ENCODE measurements at regions not wholly inside any gene's neighbourhood (a gene's known extent, or its start where the extent isn't known, plus 50 kb on each side); places are given as distances from the start of the nearest gene placed in this dataset.

- no peak overlapping the region for H3K4me3 ChIP-seq (ENCODE audit: low read depth, low read length)
- TF ChIP-seq, protein P1, sequence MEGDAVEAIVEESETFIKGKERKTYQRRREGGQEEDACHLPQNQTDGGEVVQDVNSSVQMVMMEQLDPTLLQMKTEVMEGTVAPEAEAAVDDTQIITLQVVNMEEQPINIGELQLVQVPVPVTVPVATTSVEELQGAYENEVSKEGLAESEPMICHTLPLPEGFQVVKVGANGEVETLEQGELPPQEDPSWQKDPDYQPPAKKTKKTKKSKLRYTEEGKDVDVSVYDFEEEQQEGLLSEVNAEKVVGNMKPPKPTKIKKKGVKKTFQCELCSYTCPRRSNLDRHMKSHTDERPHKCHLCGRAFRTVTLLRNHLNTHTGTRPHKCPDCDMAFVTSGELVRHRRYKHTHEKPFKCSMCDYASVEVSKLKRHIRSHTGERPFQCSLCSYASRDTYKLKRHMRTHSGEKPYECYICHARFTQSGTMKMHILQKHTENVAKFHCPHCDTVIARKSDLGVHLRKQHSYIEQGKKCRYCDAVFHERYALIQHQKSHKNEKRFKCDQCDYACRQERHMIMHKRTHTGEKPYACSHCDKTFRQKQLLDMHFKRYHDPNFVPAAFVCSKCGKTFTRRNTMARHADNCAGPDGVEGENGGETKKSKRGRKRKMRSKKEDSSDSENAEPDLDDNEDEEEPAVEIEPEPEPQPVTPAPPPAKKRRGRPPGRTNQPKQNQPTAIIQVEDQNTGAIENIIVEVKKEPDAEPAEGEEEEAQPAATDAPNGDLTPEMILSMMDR (IDR thresholded peaks at IDR 0.05; ENCODE audit: low read depth, low read length), result no peak
- TF ChIP-seq POLR2A (IDR thresholded peaks at IDR 0.05; ENCODE audit: extremely low read depth, insufficient read length) (no peak), MAX (IDR thresholded peaks at IDR 0.05; ENCODE audit: low read depth, low read length) (no peak), MYC (IDR thresholded peaks at IDR 0.05; ENCODE audit: low read depth, low read length) (no peak)
- DNase-seq (ENCODE audit: low read depth), result no peak
Measured at GRCh38 chr4:74534936-74535335, 90.0 kb downstream of the AREG start.

DNA sequence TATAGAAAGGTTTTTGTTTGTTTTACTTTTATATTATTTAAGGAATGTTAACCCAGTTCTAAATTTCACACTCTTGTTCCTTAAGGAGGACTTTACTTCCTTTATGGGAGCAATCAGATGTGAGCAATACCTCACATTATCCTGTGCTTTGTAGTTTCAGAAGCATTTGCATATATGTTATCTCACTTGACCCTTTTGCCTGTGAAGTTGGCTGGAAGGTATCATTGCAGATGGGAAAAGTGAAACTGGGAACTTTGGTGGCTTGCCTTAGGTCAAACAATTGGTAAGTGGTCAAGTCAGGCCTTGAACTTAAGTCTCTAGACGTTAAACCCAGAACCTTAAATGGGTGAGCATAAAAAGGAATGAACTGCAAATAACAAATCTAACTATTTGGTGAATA, 90.6 kb downstream of the AREG start:
- no peak overlapping the region for H3K4me3 ChIP-seq (ENCODE audit: low read depth, low read length)
- TF ChIP-seq MAX (IDR thresholded peaks at IDR 0.05; ENCODE audit: low read depth, low read length) (no peak), MYC (IDR thresholded peaks at IDR 0.05; ENCODE audit: low read depth, low read length) (no peak), POLR2A (IDR thresholded peaks at IDR 0.05; ENCODE audit: extremely low read depth, insufficient read length) (no peak)
- TF ChIP-seq, protein P1 (IDR thresholded peaks at IDR 0.05; ENCODE audit: low read depth, low read length), result no peak
- no peak for DNase-seq (ENCODE audit: low read depth)

GRCh38 chr4:74536557-74536956, 91.6 kb downstream of the AREG start:
- DNase-seq (ENCODE audit: low read depth), result no peak
- TF ChIP-seq MYC (IDR thresholded peaks at IDR 0.05; ENCODE audit: low read depth, low read length) (no peak), MAX (IDR thresholded peaks at IDR 0.05; ENCODE audit: low read depth, low read length) (no peak), POLR2A (IDR thresholded peaks at IDR 0.05; ENCODE audit: extremely low read depth, insufficient read length) (no peak)
- TF ChIP-seq, protein P1 (IDR thresholded peaks at IDR 0.05; ENCODE audit: low read depth, low read length), result no peak
- H3K4me3 ChIP-seq (ENCODE audit: low read depth, low read length), result no peak overlapping the region

DNA sequence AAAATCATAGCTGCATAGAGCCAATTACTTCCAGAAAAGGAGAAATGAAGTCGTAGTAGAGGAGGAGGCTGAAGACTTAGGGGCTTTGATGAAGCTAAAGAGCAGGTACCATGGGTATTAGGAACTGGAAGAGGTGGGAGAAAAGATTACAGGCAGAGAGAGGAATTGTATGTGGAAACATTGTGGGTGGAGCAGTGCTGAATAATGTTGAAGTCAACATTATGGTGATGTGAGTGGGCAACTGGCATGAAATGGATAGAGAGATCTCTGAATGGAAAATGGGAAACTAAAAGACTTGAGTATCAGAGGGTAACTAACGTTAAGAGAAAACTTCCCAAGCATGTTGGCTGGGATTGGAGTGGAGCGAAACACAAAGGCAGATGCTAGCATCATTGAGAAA, 92.5 kb downstream of the AREG start:
- TF ChIP-seq MYC (IDR thresholded peaks at IDR 0.05; ENCODE audit: low read depth, low read length), result no peak
- TF ChIP-seq, protein P1 (IDR thresholded peaks at IDR 0.05; ENCODE audit: low read depth, low read length), result no peak
- no peak for TF ChIP-seq POLR2A (IDR thresholded peaks at IDR 0.05; ENCODE audit: extremely low read depth, insufficient read length)
- no peak for TF ChIP-seq MAX (IDR thresholded peaks at IDR 0.05; ENCODE audit: low read depth, low read length)
- H3K4me3 ChIP-seq (ENCODE audit: low read depth, low read length), result no peak overlapping the region
- DNase-seq (ENCODE audit: low read depth), result no peak

GRCh38 chr4:74539044-74539790, 94.3 kb downstream of the AREG start:
- no peak for DNase-seq (ENCODE audit: low read depth)
- no peak for TF ChIP-seq POLR2A (IDR thresholded peaks at IDR 0.05; ENCODE audit: extremely low read depth, insufficient read length)
- TF ChIP-seq MAX (IDR thresholded peaks at IDR 0.05; ENCODE audit: low read depth, low read length), result no peak
- TF ChIP-seq MYC (IDR thresholded peaks at IDR 0.05; ENCODE audit: low read depth, low read length), result no peak
- H3K4me3 ChIP-seq (ENCODE audit: low read depth, low read length), result no peak overlapping the region

- no peak for DNase-seq (ENCODE audit: low read depth)
- H3K4me3 ChIP-seq (ENCODE audit: low read depth, low read length), result no peak overlapping the region
- TF ChIP-seq POLR2A (IDR thresholded peaks at IDR 0.05; ENCODE audit: extremely low read depth, insufficient read length), result no peak
- TF ChIP-seq MYC (IDR thresholded peaks at IDR 0.05; ENCODE audit: low read depth, low read length), result no peak
- no peak for TF ChIP-seq MAX (IDR thresholded peaks at IDR 0.05; ENCODE audit: low read depth, low read length)
- TF ChIP-seq, protein P1 (IDR thresholded peaks at IDR 0.05; ENCODE audit: low read depth, low read length), result no peak
Measured at GRCh38 chr4:74540193-74540592, 95.3 kb downstream of the AREG start.
